ENCODE measurements at regions not wholly inside any gene's neighbourhood (a gene's known extent, or its start where the extent isn't known, plus 50 kb on each side); places are given as distances from the start of the nearest gene placed in this dataset.

- no peak for DNase-seq
Observed at GRCh38 chr18:43574974-43575373, 297.7 kb upstream of the SYT4 start.

DNA sequence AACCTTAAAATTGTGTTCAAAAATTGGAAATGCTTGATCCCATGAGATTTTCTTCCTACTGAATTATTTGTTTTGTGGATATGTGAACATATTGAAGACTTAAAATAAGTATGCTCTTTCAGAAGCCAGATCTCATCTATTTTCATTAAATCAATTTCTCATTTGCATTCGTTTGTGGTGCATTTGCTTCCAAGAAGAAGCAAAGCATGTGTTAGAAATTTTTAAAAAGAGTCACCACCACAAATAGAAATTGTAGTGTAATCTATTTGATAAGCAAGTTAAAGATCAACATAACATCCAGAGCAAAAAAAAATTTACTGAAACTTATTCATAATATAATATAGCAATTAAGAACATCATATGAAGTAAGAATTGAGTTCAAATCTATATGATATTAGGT lies 300.9 kb upstream of the SYT4 start:
- DNase-seq, result no peak

DNA sequence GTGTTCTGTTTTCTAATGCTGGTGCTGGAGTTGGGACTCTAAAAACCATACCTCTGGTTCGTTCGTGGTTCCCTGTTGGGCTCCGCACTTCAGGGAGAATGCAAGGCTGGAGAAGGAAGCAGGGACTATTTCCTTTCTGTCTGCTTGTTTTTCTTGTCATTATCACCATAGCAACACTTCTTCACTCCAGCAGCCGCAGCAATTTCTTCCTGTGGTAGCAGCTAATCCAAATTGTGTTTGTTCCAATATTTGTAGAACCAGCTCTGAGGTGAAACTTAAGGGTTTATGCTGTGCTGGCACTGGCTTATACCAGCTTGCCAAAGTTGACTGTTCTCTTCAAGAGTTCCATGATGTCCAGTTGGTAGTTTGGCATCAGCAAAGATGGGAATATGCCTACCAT lies 301.4 kb upstream of the SYT4 start:
- no peak for DNase-seq

DNA sequence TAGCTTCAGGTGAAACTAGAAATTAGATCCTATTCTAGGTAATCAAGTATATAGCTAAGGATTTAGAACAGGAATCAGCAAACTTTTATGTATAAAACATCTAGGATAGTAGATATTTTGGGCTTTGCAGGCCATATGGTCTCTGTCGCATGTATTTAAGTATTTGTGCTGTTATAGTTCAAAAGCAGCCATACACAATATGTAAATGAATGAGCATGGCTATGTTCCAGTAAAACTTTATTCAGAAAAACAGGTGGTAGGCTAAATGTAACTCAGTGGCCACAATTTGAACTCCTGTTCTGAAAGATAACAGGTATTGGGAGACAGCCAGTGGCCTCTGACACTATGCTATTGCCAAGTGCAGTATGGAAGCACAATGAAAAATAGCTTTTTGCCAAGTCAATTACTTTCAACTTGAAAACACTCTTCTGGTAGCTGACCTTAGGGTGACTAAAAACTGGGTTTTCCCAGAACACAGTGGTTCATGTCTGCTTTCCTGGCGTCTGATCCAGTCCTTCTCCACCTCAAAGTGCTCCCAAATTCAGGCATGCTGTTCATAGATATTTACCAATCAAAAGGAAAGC lies 304.7 kb upstream of the SYT4 start:
- DNase-seq, result no peak

GRCh38 chr18:43587538-43588153 lies 310.4 kb upstream of the SYT4 start:
- peak; percentile 9 to 10 for DNase-seq

GRCh38 chr18:43588838-43589237 lies 311.5 kb upstream of the SYT4 start:
- no peak for DNase-seq

- DNase-seq, result no peak
Observed at GRCh38 chr18:43589611-43590151, 312.4 kb upstream of the SYT4 start.

- no peak for DNase-seq
Observed at GRCh38 chr18:43590182-43590903, 313.1 kb upstream of the SYT4 start.

DNA sequence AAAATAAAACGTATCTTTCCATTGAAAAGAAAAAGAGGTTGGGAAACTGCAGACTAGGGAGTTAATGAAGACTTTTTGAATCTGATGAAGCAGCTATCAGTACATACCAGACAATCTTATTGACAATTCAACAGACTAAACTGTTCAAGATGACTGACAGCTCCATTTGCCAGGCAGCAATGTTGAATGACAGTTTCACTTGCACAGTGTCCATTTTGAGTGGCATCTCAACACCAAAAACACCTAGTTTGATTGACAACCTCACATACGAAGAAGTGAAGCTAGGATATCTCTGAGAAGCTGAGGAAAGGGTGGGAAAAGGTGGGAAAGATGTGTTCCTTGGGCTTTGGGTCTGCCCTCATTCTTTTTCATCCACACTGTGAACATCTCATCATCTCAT lies 315.0 kb upstream of the SYT4 start:
- no peak for DNase-seq

DNA sequence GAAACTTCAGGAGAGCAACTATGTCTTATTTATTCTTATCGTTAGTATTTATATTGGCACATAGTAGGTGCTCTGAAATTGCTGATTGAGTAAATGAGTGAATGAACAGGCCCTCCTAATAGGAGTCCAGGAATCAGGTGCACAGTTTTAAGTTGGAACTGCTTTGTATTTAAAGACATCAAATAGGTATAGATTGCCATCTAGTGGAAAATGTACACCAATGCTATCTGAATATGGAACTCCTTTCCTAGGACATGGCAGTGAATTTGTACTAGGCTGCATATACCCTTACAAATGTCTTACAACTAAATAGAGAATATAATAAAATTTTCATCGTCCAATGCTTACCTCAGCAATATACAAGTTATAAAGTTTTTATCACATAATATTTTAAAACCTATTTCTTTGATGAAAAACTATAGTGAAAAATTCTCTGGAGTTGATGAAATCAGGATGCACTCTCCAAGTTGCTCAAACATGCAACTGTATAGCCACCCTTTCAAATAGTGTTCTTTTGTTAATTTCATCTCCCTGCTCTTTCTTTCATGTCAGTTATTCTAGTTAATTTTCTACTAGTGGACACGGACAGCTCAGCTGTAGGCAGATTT lies 318.9 kb upstream of the SYT4 start:
- DNase-seq, result peak; percentile 22 to 55

DNA sequence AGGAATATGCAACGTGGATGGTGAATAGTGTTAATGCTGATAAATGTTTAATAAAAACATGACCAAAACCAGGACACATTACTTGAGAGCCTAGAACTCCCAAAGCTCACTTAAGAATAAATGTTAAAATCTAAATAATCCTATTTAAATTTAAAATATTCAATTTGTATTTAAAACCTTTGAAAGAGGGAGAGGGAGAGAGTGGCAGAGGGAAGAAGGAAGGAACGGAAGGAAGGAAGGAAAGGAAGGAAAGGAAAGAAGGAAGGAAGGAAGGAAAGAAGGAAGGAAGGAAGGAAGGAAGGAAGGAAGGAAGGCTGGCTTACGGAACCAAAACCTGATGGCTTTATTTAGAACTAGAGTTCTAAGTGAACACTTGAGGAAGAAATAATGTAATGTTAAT lies 324.1 kb upstream of the SYT4 start:
- DNase-seq, result no peak

DNA sequence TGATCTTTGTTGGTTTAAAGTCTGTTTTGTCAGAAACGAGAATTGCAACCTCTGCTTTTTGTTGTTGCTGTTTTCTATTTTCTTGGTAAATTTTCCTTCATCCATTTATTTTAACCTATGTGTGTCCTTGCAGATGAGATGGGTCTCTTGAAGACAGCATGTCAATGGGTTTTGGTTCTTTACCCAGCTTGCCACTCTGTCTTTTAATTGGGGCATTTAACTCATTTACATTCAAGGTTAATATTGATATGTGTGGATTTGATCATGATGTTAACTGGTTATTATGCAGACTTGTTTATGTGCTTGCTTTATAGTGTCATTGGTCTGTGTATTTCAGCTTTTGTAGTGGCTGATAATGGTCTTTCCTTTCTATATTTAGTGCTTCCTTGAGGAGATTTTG lies 327.9 kb upstream of the SYT4 start:
- no peak for DNase-seq

GRCh38 chr18:43606795-43607194 lies 329.5 kb upstream of the SYT4 start:
- DNase-seq, result no peak

GRCh38 chr18:43620936-43621335 lies 343.6 kb upstream of the SYT4 start:
- peak; percentile 26 to 32 for DNase-seq

- no peak for DNase-seq
Observed at GRCh38 chr18:43622024-43622423, 344.7 kb upstream of the SYT4 start.

DNA sequence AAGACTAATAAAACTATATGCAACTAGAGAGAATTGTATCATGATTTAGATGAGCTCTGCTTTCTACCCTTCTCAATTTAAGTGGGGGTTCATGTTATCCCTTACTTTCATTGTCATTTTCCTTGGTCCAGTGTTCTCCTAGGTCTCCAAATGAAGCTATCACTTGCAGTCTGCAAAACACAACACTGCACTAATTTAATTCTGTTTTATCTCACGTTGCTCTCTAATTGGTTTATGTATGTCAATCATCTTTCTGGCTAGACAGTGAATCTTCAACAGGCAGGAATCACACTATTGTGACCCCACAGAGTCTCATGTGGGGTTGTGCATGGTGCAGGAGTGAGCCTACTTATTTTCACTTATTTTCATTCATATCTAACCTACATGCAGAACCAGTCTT lies 348.3 kb upstream of the SYT4 start:
- no peak for DNase-seq

DNA sequence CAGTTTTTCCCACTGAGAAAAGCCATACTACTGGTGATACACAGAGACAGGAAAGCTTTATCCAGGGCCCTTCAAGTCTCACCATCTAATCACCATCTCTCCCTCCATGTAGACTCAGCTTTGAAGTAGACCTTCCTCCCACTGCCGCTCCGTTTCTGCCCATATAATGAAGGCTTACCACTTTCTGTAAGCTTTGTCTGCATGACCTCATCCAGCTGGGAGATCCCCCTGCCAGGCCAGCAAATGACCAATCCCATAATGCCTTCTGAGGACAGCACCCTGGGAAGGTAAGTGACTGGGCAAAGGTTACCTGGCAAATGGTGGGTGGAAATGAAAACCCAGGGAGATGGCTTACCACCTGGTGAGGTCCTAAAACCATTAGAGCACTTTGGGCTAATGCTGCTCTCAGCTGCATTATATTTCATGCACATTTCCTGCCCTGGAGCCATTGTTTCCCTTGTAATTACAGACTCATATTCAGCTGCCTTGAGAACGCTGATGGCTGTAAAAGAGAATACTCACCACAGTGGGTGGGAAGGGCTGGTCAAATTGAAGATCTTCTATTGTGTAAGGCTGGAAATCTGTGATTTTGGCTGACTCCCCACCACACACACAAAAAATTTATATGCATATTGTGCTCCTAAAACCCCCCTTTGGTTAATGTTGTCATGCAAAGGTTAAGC lies 350.7 kb upstream of the SYT4 start:
- DNase-seq, result no peak

GRCh38 chr18:43634994-43635393 lies 357.7 kb upstream of the SYT4 start:
- no peak for DNase-seq

- DNase-seq, result no peak
Observed at GRCh38 chr18:43635397-43635796, 358.1 kb upstream of the SYT4 start.

GRCh38 chr18:43642727-43643330 lies 365.5 kb upstream of the SYT4 start:
- DNase-seq, result no peak

DNA sequence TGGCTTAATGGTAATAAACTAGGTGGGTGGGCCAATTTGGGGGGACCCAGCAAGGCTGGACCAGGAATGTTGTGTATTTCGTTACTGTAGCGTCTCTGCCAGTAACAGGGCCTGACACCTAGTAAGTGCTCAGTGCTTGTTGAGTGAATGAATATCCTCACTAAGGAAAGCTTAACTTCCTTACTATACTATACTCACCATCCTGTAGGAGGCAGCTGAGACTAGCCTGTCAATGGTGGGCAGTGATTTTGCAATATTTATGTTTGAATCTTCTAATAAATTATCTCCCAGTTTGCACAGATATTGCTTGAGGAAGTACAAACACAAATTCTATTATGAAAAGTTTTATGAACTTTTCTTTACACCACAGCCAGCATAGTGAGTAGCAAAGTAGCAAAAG lies 370.7 kb upstream of the SYT4 start:
- DNase-seq, result no peak

DNA sequence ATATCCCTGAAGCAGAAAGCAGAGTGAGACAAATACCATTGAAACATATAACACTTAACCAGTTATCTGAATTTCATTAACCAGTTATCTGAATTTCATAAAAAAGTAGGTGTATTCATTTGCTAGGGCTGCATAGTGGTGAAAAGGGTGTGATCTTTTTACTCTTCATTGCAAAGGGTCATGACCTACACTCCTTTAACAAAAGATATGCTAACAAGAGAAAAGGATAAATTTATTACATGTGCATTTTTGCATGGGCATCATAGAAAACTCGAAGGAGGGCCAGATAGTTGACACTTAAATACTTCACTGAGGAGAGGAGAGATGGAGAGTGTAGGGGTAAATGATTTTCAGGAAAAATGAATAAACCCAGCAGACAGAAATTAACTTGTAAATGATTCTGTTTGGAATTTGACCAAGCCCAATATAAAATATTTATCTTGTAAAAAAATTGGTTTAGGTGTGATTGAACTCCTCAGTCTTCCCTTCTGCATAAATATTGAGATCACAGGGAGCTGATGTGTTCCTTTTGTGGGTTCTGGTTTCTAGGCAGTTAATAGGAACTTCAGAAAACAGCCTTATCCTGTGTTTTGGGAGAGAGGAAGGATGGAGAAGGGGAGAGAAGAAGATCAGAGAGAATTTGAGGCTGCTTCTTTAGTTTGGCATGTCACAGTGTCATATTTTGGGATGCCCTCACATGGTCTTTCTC lies 372.5 kb upstream of the SYT4 start:
- DNase-seq, result no peak
